NCI-H82 treated with DMSO at 0.1 percent for 48 hours (cell line): ENCODE measurements at regions not wholly inside any gene's neighbourhood (a gene's known extent, or its start where the extent isn't known, plus 50 kb on each side); places are given as distances from the start of the nearest gene placed in this dataset.
"Not testable (repeated sequence)": the region's sequence is repeated elsewhere in the genome, so short reads cannot be mapped to it uniquely, and the experiment has no call there.

Experiments
- DNase-seq: peaks from one replicate; lab custom pipeline; 2025; ENCODE audit not compliant: unreplicated experiment; lab: John Stamatoyannopoulos, UW

GRCh38 chr1:31485166-31485565, 72.2 kb downstream of the SERINC2 start:
- no peak for DNase-seq

GRCh38 chr1:31487143-31487542, 74.1 kb downstream of the SERINC2 start:
- no peak for DNase-seq

- no peak for DNase-seq
Observed at GRCh38 chr1:31487721-31488293, 74.8 kb downstream of the SERINC2 start.

- no peak for DNase-seq
Observed at GRCh38 chr1:31488528-31488927, 75.5 kb downstream of the SERINC2 start.

- not testable (repeated sequence) for DNase-seq
Observed at GRCh38 chr1:31489575-31489974, 76.6 kb downstream of the SERINC2 start.

GRCh38 chr1:31490596-31490995, 77.6 kb downstream of the SERINC2 start:
- not testable (repeated sequence) for DNase-seq

- not testable (repeated sequence) for DNase-seq
Observed at GRCh38 chr1:31495351-31495750, 81.0 kb upstream of the TINAGL1 start.

GRCh38 chr1:31495770-31496169, 80.5 kb upstream of the TINAGL1 start:
- not testable (repeated sequence) for DNase-seq

- no peak for DNase-seq
Observed at GRCh38 chr1:31497601-31498000, 78.7 kb upstream of the TINAGL1 start.

GRCh38 chr1:31498376-31499040, 77.8 kb upstream of the TINAGL1 start:
- DNase-seq, result no peak

GRCh38 chr1:31501505-31501904, 74.8 kb upstream of the TINAGL1 start:
- no peak for DNase-seq

GRCh38 chr1:31502253-31502652, 74.1 kb upstream of the TINAGL1 start:
- no peak for DNase-seq

GRCh38 chr1:31502926-31503511, 73.3 kb upstream of the TINAGL1 start:
- no peak for DNase-seq

GRCh38 chr1:31503570-31503969, 72.7 kb upstream of the TINAGL1 start:
- DNase-seq, result no peak

- no peak for DNase-seq
Observed at GRCh38 chr1:31504001-31504400, 72.3 kb upstream of the TINAGL1 start.

GRCh38 chr1:31505911-31506497, 70.3 kb upstream of the TINAGL1 start:
- DNase-seq, result no peak

- no peak for DNase-seq
Observed at GRCh38 chr1:31507221-31507620, 69.1 kb upstream of the TINAGL1 start.

GRCh38 chr1:31507676-31508530, 68.4 kb upstream of the TINAGL1 start:
- no peak for DNase-seq

- no peak for DNase-seq
Observed at GRCh38 chr1:31509124-31510072, 66.9 kb upstream of the TINAGL1 start.

GRCh38 chr1:31510304-31510703, 66.0 kb upstream of the TINAGL1 start:
- no peak for DNase-seq
